SKM-1 treated with dmso at 0.1 percent for 144 hours (cell line): ENCODE measurements at regions not wholly inside any gene's neighbourhood (a gene's known extent, or its start where the extent isn't known, plus 50 kb on each side); places are given as distances from the start of the nearest gene placed in this dataset.

ENCODE experiments used
- DNase-seq: peaks from one replicate; lab custom pipeline; 2025; ENCODE audit not compliant: unreplicated experiment; lab: John Stamatoyannopoulos, UW

- no peak for DNase-seq
Observed at GRCh38 chr2:15733867-15734673, 142.4 kb downstream of the DDX1 start.

GRCh38 chr2:15734674-15735483, 143.2 kb downstream of the DDX1 start:
- DNase-seq = no peak

- DNase-seq = no peak
Observed at GRCh38 chr2:15735484-15736326, 144.0 kb downstream of the DDX1 start.

GRCh38 chr2:15736396-15737180, 144.9 kb downstream of the DDX1 start:
- no peak for DNase-seq

GRCh38 chr2:15737314-15738224, 145.9 kb downstream of the DDX1 start:
- DNase-seq = no peak

- DNase-seq = no peak
Observed at GRCh38 chr2:15738225-15738546, 146.5 kb downstream of the DDX1 start.

- no peak for DNase-seq
Observed at GRCh38 chr2:15738943-15739342, 147.3 kb downstream of the DDX1 start.

- DNase-seq = no peak
Observed at GRCh38 chr2:15744820-15745219, 153.2 kb downstream of the DDX1 start.

- no peak for DNase-seq
Observed at GRCh38 chr2:15745350-15745749, 153.7 kb downstream of the DDX1 start.

GRCh38 chr2:15745907-15746702, 154.4 kb downstream of the DDX1 start:
- DNase-seq = no peak

- DNase-seq = no peak
Observed at GRCh38 chr2:15746703-15747550, 155.3 kb downstream of the DDX1 start.

- DNase-seq = no peak
Observed at GRCh38 chr2:15747603-15748471, 156.2 kb downstream of the DDX1 start.

- DNase-seq = no peak
Observed at GRCh38 chr2:15748736-15749323, 157.2 kb downstream of the DDX1 start.

GRCh38 chr2:15749460-15750432, 158.1 kb downstream of the DDX1 start:
- no peak for DNase-seq

GRCh38 chr2:15750433-15750814, 158.8 kb downstream of the DDX1 start:
- no peak for DNase-seq
